GM18511 (cell line): ENCODE measurements at regions not wholly inside any gene's neighbourhood (a gene's known extent, or its start where the extent isn't known, plus 50 kb on each side); places are given as distances from the start of the nearest gene placed in this dataset.

Experiments
- ATAC-seq: cut with Tn5 transposase; IDR thresholded peaks from one replicate; pipeline ENCODE4 v1.9.1; 2021; ENCODE audit warnings: mild to moderate bottlenecking, moderate library complexity; ENCODE audit not compliant: unreplicated experiment

GRCh38 chr2:9681427-9681817, 50.6 kb upstream of the YWHAQ start:
- ATAC-seq: no peak

- ATAC-seq: no peak
Measured at GRCh38 chr2:9685637-9686036, 54.8 kb upstream of the YWHAQ start.

- ATAC-seq: no peak
Measured at GRCh38 chr2:9686061-9686460, 55.3 kb upstream of the YWHAQ start.

- no peak for ATAC-seq
Measured at GRCh38 chr2:9690252-9690651, 59.5 kb upstream of the YWHAQ start.

GRCh38 chr2:9690716-9691498, 60.1 kb upstream of the YWHAQ start:
- ATAC-seq: no peak

GRCh38 chr2:9692456-9693195, 61.8 kb upstream of the YWHAQ start:
- ATAC-seq: no peak

GRCh38 chr2:9693196-9693491, 62.3 kb upstream of the YWHAQ start:
- no peak for ATAC-seq

- no peak for ATAC-seq
Measured at GRCh38 chr2:9693646-9694045, 62.8 kb upstream of the YWHAQ start.

GRCh38 chr2:9694661-9695234, 64.0 kb upstream of the YWHAQ start:
- no peak for ATAC-seq

GRCh38 chr2:9695941-9696340, 65.1 kb upstream of the YWHAQ start:
- no peak for ATAC-seq

- no peak for ATAC-seq
Measured at GRCh38 chr2:9696731-9697130, 65.9 kb upstream of the YWHAQ start.

GRCh38 chr2:9697909-9698308, 67.1 kb upstream of the YWHAQ start:
- ATAC-seq: peak; percentile 61

GRCh38 chr2:9699139-9700108, 68.6 kb upstream of the YWHAQ start:
- ATAC-seq: no peak

- ATAC-seq: no peak
Measured at GRCh38 chr2:9700109-9700495, 69.3 kb upstream of the YWHAQ start.

- ATAC-seq: no peak
Measured at GRCh38 chr2:9702604-9703084, 71.8 kb upstream of the YWHAQ start.

GRCh38 chr2:9703085-9703678, 72.4 kb upstream of the YWHAQ start:
- no peak for ATAC-seq

GRCh38 chr2:9703701-9704221, 73.0 kb upstream of the YWHAQ start:
- no peak for ATAC-seq

- ATAC-seq: no peak
Measured at GRCh38 chr2:9704600-9704999, 73.8 kb upstream of the YWHAQ start.

GRCh38 chr2:9705196-9705595, 74.4 kb upstream of the YWHAQ start:
- ATAC-seq: no peak

- no peak for ATAC-seq
Measured at GRCh38 chr2:9707008-9707407, 76.2 kb upstream of the YWHAQ start.
